H1 (cell line): ENCODE measurements at regions not wholly inside any gene's neighbourhood (a gene's known extent, or its start where the extent isn't known, plus 50 kb on each side); places are given as distances from the start of the nearest gene placed in this dataset.

Source experiments
- CTCF ChIA-PET: fragments of 300-600 bp; sonication (Branson Sonifier 250); formaldehyde crosslinking; loops from one replicate; lab custom pipeline; 2021; ENCODE audit not compliant: partially characterized antibody; lab: Charles Lee
- POLR2A ChIA-PET: fragments of 300-600 bp; sonication (Branson Sonifier 250); formaldehyde crosslinking; loops from one replicate; lab custom pipeline; 2021; ENCODE audit warnings: inconsistent platforms; ENCODE audit not compliant: partially characterized antibody; lab: Charles Lee
- DNase-seq, 2 experiments: peaks; one replicate each; pipeline versions ENCODE4 v3.0.0 to v3.0.0-alpha.2; 2010 to 2022; ENCODE audit warnings: low spot score in 2 of 2, low read depth in 1 of 2, mixed read lengths in 1 of 2
- FAIRE-seq: peaks from 2 replicates; lab custom pipeline; 2011; peaks lifted over from hg19 to GRCh38; lab: Jason Lieb, UNC
- H2AFZ ChIP-seq: 2 replicates; pipeline ENCODE4 v1.8.1; 2012; ENCODE audit warnings: low read length, inconsistent platforms
- H2AK5ac ChIP-seq: 2 replicates; pipeline ENCODE4 v1.6.1; 2013; ENCODE audit warnings: low read depth, low read length
- H2BK120ac ChIP-seq: replicated peaks from 2 replicates; pipeline ENCODE3; 2013; ENCODE audit warnings: low read depth, low read length, inconsistent platforms
- H2BK12ac ChIP-seq: 2 replicates; pipeline ENCODE4 v1.6.1; 2013; ENCODE audit warnings: low read depth, low read length
- H2BK15ac ChIP-seq: 2 replicates; pipeline ENCODE4 v1.6.1; 2013; ENCODE audit warnings: low read length
- H2BK20ac ChIP-seq: 2 replicates; pipeline ENCODE4 v1.6.1; 2013; ENCODE audit warnings: low read length
- H2BK5ac ChIP-seq: 2 replicates; pipeline ENCODE4 v1.6.1; 2013; ENCODE audit warnings: low read depth, low read length
- H3K14ac ChIP-seq: 2 replicates; pipeline ENCODE4 v1.6.1; 2013; ENCODE audit warnings: inconsistent platforms; ENCODE audit not compliant: insufficient read length
- H3K18ac ChIP-seq: 2 replicates; pipeline ENCODE4 v1.6.1; 2013; ENCODE audit warnings: low read length; ENCODE audit errors: extremely low read depth
- H3K23ac ChIP-seq: 2 replicates; pipeline ENCODE4 v1.6.1; 2013; ENCODE audit warnings: inconsistent platforms; ENCODE audit not compliant: insufficient read length
- H3K23me2 ChIP-seq: 2 replicates; pipeline ENCODE4 v1.6.1; 2013; ENCODE audit warnings: low read depth, low read length
- H3K27ac ChIP-seq: 2 replicates; pipeline ENCODE4 v1.6.1; 2011; ENCODE audit warnings: low read depth, low read length, inconsistent platforms
- H3K27me3 ChIP-seq, 4 experiments: replicated peaks in 1 of 4; 1 replicate in 1 of 4; 2 replicates in 3 of 4; pipeline versions ENCODE4 v1.6.1 to v1.8.1; 2011 to 2013; ENCODE audit warnings: low read length in 3 of 4, mild to moderate bottlenecking in 3 of 4, inconsistent platforms in 2 of 4, mixed read lengths in 2 of 4, moderate library complexity in 1 of 4; ENCODE audit not compliant: control insufficient read depth in 3 of 4, insufficient read depth in 3 of 4; ENCODE audit errors: extremely low read depth in 1 of 4
- H3K36me3 ChIP-seq, 4 experiments: 2 replicates each; pipeline versions ENCODE4 v1.6.1 to v1.8.1; 2011 to 2013; ENCODE audit warnings: mild to moderate bottlenecking in 4 of 4, low read length in 3 of 4, moderate library complexity in 2 of 4, control low read depth in 1 of 4, inconsistent platforms in 1 of 4; ENCODE audit not compliant: insufficient read depth in 4 of 4, control insufficient read depth in 2 of 4
- H3K4ac ChIP-seq: replicated peaks from 2 replicates; pipeline ENCODE3; 2013; ENCODE audit warnings: low read length, low read depth, mixed read lengths, inconsistent platforms; ENCODE audit not compliant: insufficient read length
- H3K4me1 ChIP-seq, 4 experiments: replicated peaks in 1 of 4; 1 replicate in 1 of 4; 2 replicates in 3 of 4; pipeline versions ENCODE4 v1.6.1 to v1.8.1; 2011 to 2013; ENCODE audit warnings: low read length in 3 of 4, inconsistent platforms in 2 of 4, mixed read lengths in 1 of 4; ENCODE audit not compliant: insufficient read depth in 4 of 4, control insufficient read depth in 3 of 4
- H3K4me2 ChIP-seq, 2 experiments: 2 replicates each; pipeline versions ENCODE4 v1.6.1 to v1.8.1; 2011 to 2013; ENCODE audit warnings: low read depth in 2 of 2, low read length in 2 of 2, control low read depth in 1 of 2, inconsistent platforms in 1 of 2, mild to moderate bottlenecking in 1 of 2; ENCODE audit not compliant: insufficient read depth in 1 of 2
- H3K4me3 ChIP-seq, 4 experiments: fragments of 200-600, 300-600 bp in 1 of 4; sonication (generic), shearing (Covaris generic), sonication (Bioruptor Twin) in 1 of 4; 2 replicates each; pipeline versions ENCODE4 v1.5.1 to v1.8.1; 2011 to 2016; ENCODE audit warnings: low read length in 4 of 4, low read depth in 3 of 4, control low read depth in 2 of 4, inconsistent platforms in 2 of 4, mild to moderate bottlenecking in 2 of 4, mixed read lengths in 1 of 4, moderate library complexity in 1 of 4; ENCODE audit not compliant: insufficient read depth in 2 of 4; ENCODE audit errors: extremely low read depth in 1 of 4
- H3K56ac ChIP-seq: replicated peaks from 2 replicates; pipeline ENCODE3; 2013; ENCODE audit warnings: low read depth, mild to moderate bottlenecking, mixed read lengths, low read length, inconsistent platforms; ENCODE audit not compliant: insufficient read length
- H3K79me1 ChIP-seq: 2 replicates; pipeline ENCODE4 v1.6.1; 2013; ENCODE audit warnings: low read depth, low read length, control low read depth
- H3K79me2 ChIP-seq, 2 experiments: 2 replicates each; pipeline versions ENCODE4 v1.6.1 to v1.8.1; 2012 to 2013; ENCODE audit warnings: low read length in 2 of 2, mild to moderate bottlenecking in 2 of 2, inconsistent platforms in 1 of 2; ENCODE audit not compliant: insufficient read depth in 2 of 2, control insufficient read depth in 1 of 2
- H3K9ac ChIP-seq, 4 experiments: replicated peaks in 1 of 4; 1 replicate in 1 of 4; 2 replicates in 3 of 4; pipeline versions ENCODE4 v1.6.1 to v1.8.1; 2011 to 2013; ENCODE audit warnings: low read depth in 3 of 4, low read length in 3 of 4, control low read depth in 2 of 4, mild to moderate bottlenecking in 2 of 4, moderate library complexity in 2 of 4, inconsistent platforms in 1 of 4; ENCODE audit errors: extremely low read depth in 1 of 4
- H3K9me3 ChIP-seq, 2 experiments: 2 replicates each; pipeline versions ENCODE4 v1.6.1 to v1.8.1; 2012 to 2013; ENCODE audit warnings: mild to moderate bottlenecking in 2 of 2, moderate library complexity in 2 of 2, control low read depth in 1 of 2, inconsistent platforms in 1 of 2, low read depth in 1 of 2, low read length in 1 of 2, mixed read lengths in 1 of 2; ENCODE audit not compliant: insufficient read depth in 2 of 2
- H4K20me1 ChIP-seq, 2 experiments: replicated peaks in 1 of 2; 2 replicates each; pipeline versions ENCODE3 to v1.8.1; 2011 to 2013; ENCODE audit warnings: inconsistent platforms in 2 of 2, low read length in 2 of 2, mild to moderate bottlenecking in 1 of 2; ENCODE audit not compliant: insufficient read depth in 2 of 2, control insufficient read depth in 1 of 2
- H4K5ac ChIP-seq: 2 replicates; pipeline ENCODE4 v1.6.1; 2013; ENCODE audit warnings: low read length, low read depth, mixed read lengths, inconsistent platforms; ENCODE audit not compliant: insufficient read length
- H4K8ac ChIP-seq: 2 replicates; pipeline ENCODE4 v1.8.0; 2013; ENCODE audit warnings: mild to moderate bottlenecking, moderate library complexity, low read length, inconsistent platforms; ENCODE audit not compliant: insufficient read depth; ENCODE audit errors: extremely low read depth
- H4K91ac ChIP-seq: replicated peaks from 2 replicates; pipeline ENCODE3; 2013; ENCODE audit warnings: low read length, mixed read lengths, inconsistent platforms; ENCODE audit not compliant: insufficient read length
- CBX5 ChIP-seq: fragments of 300-800, 300-1000 bp; sonication (generic); IDR thresholded peaks from 2 replicates; pipeline ENCODE4 v1.7.1; 2016; ENCODE audit warnings: antibody characterized with exemption, low read length, low read depth
- CTBP2 ChIP-seq: IDR thresholded peaks from 2 replicates; pipeline ENCODE4 v1.7.0; 2011; ENCODE audit warnings: borderline replicate concordance, mild to moderate bottlenecking, moderate library complexity, mixed read lengths, low read length; ENCODE audit not compliant: insufficient read depth, insufficient read length
- EP300 ChIP-seq, 2 experiments: IDR thresholded peaks; 1 replicate in 1 of 2; 2 replicates in 1 of 2; pipeline ENCODE4 v1.6.1; 2011 to 2012; ENCODE audit warnings: low read depth in 2 of 2, low read length in 2 of 2, mild to moderate bottlenecking in 2 of 2, borderline replicate concordance in 1 of 2, inconsistent platforms in 1 of 2, moderate library complexity in 1 of 2
- GABPA ChIP-seq: IDR thresholded peaks from 2 replicates; pipeline ENCODE4 v1.6.1; 2011; ENCODE audit warnings: mild to moderate bottlenecking, low read length, moderate library complexity, borderline replicate concordance; ENCODE audit not compliant: insufficient read depth
- HDAC6 ChIP-seq: IDR thresholded peaks from one replicate; pipeline ENCODE4 v1.7.1; 2012; ENCODE audit warnings: low read depth, mild to moderate bottlenecking, inconsistent platforms, low read length, moderate library complexity
- KDM4A ChIP-seq: IDR thresholded peaks from one replicate; pipeline ENCODE4 v1.7.1; 2012; ENCODE audit warnings: low read depth, mild to moderate bottlenecking, moderate library complexity, low read length, inconsistent platforms; ENCODE audit not compliant: severe bottlenecking
- POU5F1 ChIP-seq: IDR thresholded peaks from 2 replicates; pipeline ENCODE4 v1.6.1; 2011; ENCODE audit warnings: low read depth, mild to moderate bottlenecking, low read length, moderate library complexity
- SIN3A ChIP-seq, 2 experiments: IDR thresholded peaks in 1 of 2; conservative IDR thresholded peaks in 1 of 2; 2 replicates each; pipeline ENCODE4 v1.6.1; 2011 to 2012; ENCODE audit warnings: low read length in 2 of 2, improper control_type of control experiment in 1 of 2, low read depth in 1 of 2, mild to moderate bottlenecking in 1 of 2
- SP2 ChIP-seq: IDR thresholded peaks from 2 replicates; pipeline ENCODE4 v1.6.1; 2012; ENCODE audit warnings: mild to moderate bottlenecking, low read length, inconsistent platforms
- TBP ChIP-seq: IDR thresholded peaks from 2 replicates; pipeline ENCODE4 v1.6.1; 2011; ENCODE audit warnings: low read depth, low read length, improper control_type of control experiment
- USF2 ChIP-seq: IDR thresholded peaks from 2 replicates; pipeline ENCODE4 v1.6.1; 2011; ENCODE audit warnings: low read length, improper control_type of control experiment
- YY1 ChIP-seq: IDR thresholded peaks from 2 replicates; pipeline ENCODE4 v1.6.1; 2011; ENCODE audit warnings: low read depth, mild to moderate bottlenecking, low read length
- WGBS, 2 experiments: shearing (Covaris generic) in 1 of 2; methylation state at CpG; one replicate each; pipeline versions ENCODE4 v1.1.6 to v1.1.7; 2013 to 2015; ENCODE audit warnings: low lambda C conversion rate in 2 of 2, mixed read lengths in 2 of 2, inconsistent platforms in 1 of 2, low coverage in 1 of 2, missing lambda C conversion rate in 1 of 2; ENCODE audit not compliant: insufficient replicate concordance in 2 of 2, insufficient coverage in 1 of 2, insufficient read length in 1 of 2; ENCODE audit errors: extremely low coverage in 1 of 2, missing lambda C conversion rate in 1 of 2; 5-methylcytosine and 5-hydroxymethylcytosine counted together

- H2BK5ac ChIP-seq = no peak overlapping the region
- H2BK120ac ChIP-seq = no peak overlapping the region
- no peak overlapping the region for H3K27ac ChIP-seq
- H3K4ac ChIP-seq = no peak overlapping the region
- FAIRE-seq (no peak), DNase-seq (no peak)
- no peak overlapping the region for H3K4me3 ChIP-seq
- H3K9ac ChIP-seq = no peak overlapping the region
- H2BK20ac ChIP-seq = no peak overlapping the region
- no peak overlapping the region for H3K4me2 ChIP-seq
- no peaks in the 10 kb centered on the region for H4K20me1 ChIP-seq
- no peak overlapping the region for H2BK15ac ChIP-seq
- no peaks in the 10 kb centered on the region for H3K79me2 ChIP-seq
- H3K79me1 ChIP-seq = no peaks in the 10 kb centered on the region
- no peaks in the 10 kb centered on the region for H3K27me3 ChIP-seq
- H2AK5ac ChIP-seq = no peak overlapping the region
- H3K4me1 ChIP-seq = no peaks in the 10 kb centered on the region
- ChIA-PET CTCF (interaction anchor here (1.3 to 2.0 kb wide), 2 partner anchors 17 to 439 kb away, joined by 3 to 5 read pairs; no protein-coding TSS in a partner anchor), POLR2A (no interaction called here)
- peak overlapping the region; percentile 79 for H2AFZ ChIP-seq
- no peak overlapping the region for H3K23ac ChIP-seq
- no peak overlapping the region for H2BK12ac ChIP-seq
- no peak overlapping the region for H4K91ac ChIP-seq
- no peak overlapping the region for H3K56ac ChIP-seq
- no peak overlapping the region for H3K14ac ChIP-seq
- H3K23me2 ChIP-seq = no peaks in the 10 kb centered on the region
- no peak overlapping the region for H4K8ac ChIP-seq
- H4K5ac ChIP-seq = no peak overlapping the region
- H3K36me3 ChIP-seq = no peaks in the 10 kb centered on the region
- no peak overlapping the region for H3K18ac ChIP-seq
- H3K9me3 ChIP-seq = no peaks in the 10 kb centered on the region
- WGBS, 2 experiments = 93% methylated on average over 5 of the region's 5 CpGs; no CpG with 5 or more reads in 1 of the 2 experiments
- TF ChIP-seq TBP = no peak
- TF ChIP-seq CTBP2 = no peak
- no peak for TF ChIP-seq EP300 (IDR thresholded peaks at IDR 0.05; ENCODE audit: borderline replicate concordance in 1 of 2, low read depth in 2 of 2, low read length in 2 of 2)
- TF ChIP-seq KDM4A = no peak
- no peak for TF ChIP-seq CBX5
- no peak for TF ChIP-seq SIN3A (conservative IDR thresholded peaks at IDR 0.05 in 1 of 2, IDR thresholded peaks at IDR 0.05 in 1 of 2; ENCODE audit: low read depth in 1 of 2, low read length in 2 of 2)
- no peak for TF ChIP-seq POU5F1
- no peak for TF ChIP-seq GABPA
- TF ChIP-seq SP2 = no peak
- TF ChIP-seq USF2 = no peak
- no peak for TF ChIP-seq HDAC6
- no peak for TF ChIP-seq YY1
Measured at GRCh38 chr3:87333393-87333892, 57.1 kb upstream of the POU1F1 start.
